Esophagus muscularis mucosa (tissue), 4 donors: ENCODE measurements at regions not wholly inside any gene's neighbourhood (a gene's known extent, or its start where the extent isn't known, plus 50 kb on each side); places are given as distances from the start of the nearest gene placed in this dataset.

Experiments used
- DNase-seq: peaks from one replicate; pipeline ENCODE4 v3.0.0-alpha.2; 2017; ENCODE audit errors: extremely low spot score
- H3K27ac ChIP-seq, 4 donors: fragments of 200-600 bp; sonication (generic); replicated peaks in 1 of 4; 1 replicate in 3 of 4; 2 replicates in 1 of 4; pipeline ENCODE4 v1.5.1; 2016 to 2019; ENCODE audit warnings: mild to moderate bottlenecking in 1 of 4
- H3K27me3 ChIP-seq, 4 donors: fragments of 200-600 bp; sonication (generic); one replicate each; pipeline versions ENCODE4 v1.5.1 to v1.6.0; 2016 to 2019
- H3K36me3 ChIP-seq, 4 donors: fragments of 200-600 bp; sonication (generic); one replicate each; pipeline ENCODE4 v1.5.1; 2016 to 2019
- H3K4me1 ChIP-seq, 4 donors: fragments of 200-600 bp; sonication (generic); one replicate each; pipeline ENCODE4 v1.5.1; 2016 to 2019
- H3K4me3 ChIP-seq, 4 donors: fragments of 200-600 bp; sonication (generic); 1 replicate in 2 of 4; 2 replicates in 2 of 4; pipeline ENCODE4 v1.5.1; 2016 to 2019; ENCODE audit warnings: mild to moderate bottlenecking in 4 of 4, moderate library complexity in 1 of 4
- H3K9me3 ChIP-seq, 4 donors: fragments of 200-600 bp; sonication (generic); 1 replicate in 3 of 4; 2 replicates in 1 of 4; pipeline ENCODE4 v1.5.1; 2016 to 2019
- CTCF ChIP-seq, 3 experiments: fragments of 200-600 bp in 2 of 3; fragments of 450-650 bp in 1 of 3; sonication (generic) in 2 of 3; IDR thresholded peaks; one replicate each; pipeline ENCODE4 v1.5.1; 2017 to 2019; ENCODE audit warnings: antibody characterized with exemption in 3 of 3, mild to moderate bottlenecking in 2 of 3, moderate library complexity in 1 of 3
- EP300 ChIP-seq: sonication (generic); formaldehyde crosslinking; IDR thresholded peaks from one replicate; pipeline ENCODE4 v1.6.1; 2017; ENCODE audit warnings: antibody characterized with exemption
- POLR2A ChIP-seq: fragments of 450-650 bp; IDR thresholded peaks from one replicate; pipeline ENCODE4 v1.6.1; 2017; ENCODE audit warnings: antibody characterized with exemption, moderate library complexity, mild to moderate bottlenecking, low read depth
- POLR2AphosphoS5 ChIP-seq, 2 donors: sonication (generic); formaldehyde crosslinking; IDR thresholded peaks; one replicate each; pipeline ENCODE4 v1.6.1; 2017; ENCODE audit warnings: antibody characterized with exemption in 2 of 2
- WGBS: methylation state at CpG from one replicate; pipeline ENCODE4 v1.1.5; 2018; 5-methylcytosine and 5-hydroxymethylcytosine counted together
- intact Hi-C: fragments of 100-400 bp; cut with DNase I; formaldehyde crosslinking; loops from one replicate; pipeline ENCODE4 v1.15.1; 2023

- intact Hi-C loops, result no loop called here
Observed at GRCh38 chr6:17225767-17226630, 55.2 kb upstream of the RBM24 start.

GRCh38 chr6:17226786-17227233 is 54.4 kb upstream of the RBM24 start:
- no peaks in the 10 kb centered on the region for H3K36me3 ChIP-seq
- no peak overlapping the region for H3K27ac ChIP-seq
- H3K4me3 ChIP-seq, result no peak overlapping the region
- WGBS, result 62% methylated on average over 2 of the region's 2 CpGs
- no peak for DNase-seq
- H3K9me3 ChIP-seq, result no peaks in the 10 kb centered on the region
- H3K27me3 ChIP-seq, result no peaks in the 10 kb centered on the region
- intact Hi-C loops, result no loop called here
- TF ChIP-seq POLR2AphosphoS5 (IDR thresholded peaks at IDR 0.05), result no peak
- TF ChIP-seq EP300, result no peak
- no peak for TF ChIP-seq CTCF (IDR thresholded peaks at IDR 0.05)
- no peak for TF ChIP-seq POLR2A
- peaks cover 5 to 21% (median 20%) of the 10 kb centered on the region in 4 donors for H3K4me1 ChIP-seq

More at GRCh38 chr6:17225767-17226630, 55.2 kb upstream of the RBM24 start:
- DNase-seq, result no peak
- TF ChIP-seq EP300 (no peak), POLR2A (no peak), CTCF (IDR thresholded peaks at IDR 0.05) (no peak), POLR2AphosphoS5 (IDR thresholded peaks at IDR 0.05) (no peak)
- WGBS, result 44% methylated on average over 3 of the region's 3 CpGs
- H3K27ac ChIP-seq, result peak overlapping the region in 1 of 4 donors; percentile 7
- H3K27me3 ChIP-seq, result no peaks in the 10 kb centered on the region
- no peaks in the 10 kb centered on the region for H3K9me3 ChIP-seq
- peaks cover 5 to 21% (median 20%) of the 10 kb centered on the region in 4 donors for H3K4me1 ChIP-seq
- H3K4me3 ChIP-seq, result no peak overlapping the region
- no peaks in the 10 kb centered on the region for H3K36me3 ChIP-seq

- H3K9me3 ChIP-seq, result no peaks in the 10 kb centered on the region
- DNase-seq, result no peak
- H3K4me3 ChIP-seq, result no peak overlapping the region
- no peaks in the 10 kb centered on the region for H3K36me3 ChIP-seq
- no peak overlapping the region for H3K27ac ChIP-seq
- intact Hi-C loops, result no loop called here
- no peaks in the 10 kb centered on the region for H3K27me3 ChIP-seq
- peaks cover 5 to 21% (median 20%) of the 10 kb centered on the region in 4 donors for H3K4me1 ChIP-seq
- WGBS, result 88% methylated on average over 4 of the region's 4 CpGs
- TF ChIP-seq POLR2AphosphoS5 (IDR thresholded peaks at IDR 0.05) (no peak), CTCF (IDR thresholded peaks at IDR 0.05) (no peak), EP300 (no peak), POLR2A (no peak)
Observed at GRCh38 chr6:17227403-17227802, 53.8 kb upstream of the RBM24 start.
